COLO668 (cell line): ENCODE measurements at regions not wholly inside any gene's neighbourhood (a gene's known extent, or its start where the extent isn't known, plus 50 kb on each side); places are given as distances from the start of the nearest gene placed in this dataset.
"Not testable (repeated sequence)": the region's sequence is repeated elsewhere in the genome, so short reads cannot be mapped to it uniquely, and the experiment has no call there.

Experiments
- DNase-seq: peaks from one replicate; lab custom pipeline; 2025; ENCODE audit not compliant: unreplicated experiment; lab: John Stamatoyannopoulos, UW

DNA sequence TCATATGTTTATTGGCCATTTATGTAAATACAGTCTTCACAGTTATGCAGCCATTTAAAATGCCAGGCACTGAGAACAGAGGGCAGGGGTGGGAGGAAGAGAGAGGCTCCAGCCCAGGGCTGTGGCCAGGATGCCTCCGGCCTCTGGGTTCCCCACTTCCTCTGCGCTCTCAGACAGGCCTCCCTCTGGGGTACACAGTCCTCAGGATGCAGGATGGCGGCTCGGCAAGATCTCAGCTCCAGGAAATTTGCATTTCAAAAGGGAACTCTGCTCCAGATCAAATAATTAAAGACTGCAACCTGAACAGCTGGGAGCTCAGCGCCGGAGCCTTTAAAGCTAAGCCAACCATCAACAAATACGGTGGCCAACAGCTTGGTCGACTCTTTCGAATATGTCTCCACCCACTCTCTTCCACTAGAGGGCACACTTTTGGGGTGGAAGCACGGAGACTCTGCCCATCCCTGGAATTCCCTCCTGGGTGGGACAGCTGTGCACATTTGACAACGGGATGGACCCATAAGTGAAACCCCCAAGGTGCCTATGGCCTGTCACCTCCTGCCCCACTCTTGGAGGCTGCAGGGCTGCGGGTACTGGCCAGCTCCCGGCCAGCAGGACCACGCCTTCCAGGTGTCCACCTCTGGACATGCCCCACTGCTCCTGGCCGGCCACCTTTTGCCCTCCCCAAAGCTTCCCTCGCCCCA is 1044.7 kb downstream of the BRD1 start:
- no peak for DNase-seq

DNA sequence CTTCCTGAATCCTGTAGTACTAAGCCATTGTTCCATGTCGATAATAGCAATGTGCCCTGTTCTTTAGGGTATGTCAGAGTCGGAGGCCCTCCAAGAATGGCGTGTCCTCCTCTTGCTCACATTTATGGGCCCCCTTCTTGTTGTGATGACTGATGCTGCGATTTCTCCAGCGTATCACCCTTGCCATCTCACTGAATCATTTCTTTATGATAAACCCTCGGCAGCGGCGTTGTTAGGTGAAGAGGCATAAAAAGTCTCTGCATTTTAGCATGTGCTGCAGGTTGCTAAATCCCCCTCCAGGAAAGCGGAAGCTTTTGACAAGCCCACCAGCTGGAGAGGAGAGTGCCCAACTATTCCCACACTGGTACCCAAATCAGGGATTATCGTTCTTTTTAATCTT is 1045.3 kb downstream of the BRD1 start:
- no peak for DNase-seq

DNA sequence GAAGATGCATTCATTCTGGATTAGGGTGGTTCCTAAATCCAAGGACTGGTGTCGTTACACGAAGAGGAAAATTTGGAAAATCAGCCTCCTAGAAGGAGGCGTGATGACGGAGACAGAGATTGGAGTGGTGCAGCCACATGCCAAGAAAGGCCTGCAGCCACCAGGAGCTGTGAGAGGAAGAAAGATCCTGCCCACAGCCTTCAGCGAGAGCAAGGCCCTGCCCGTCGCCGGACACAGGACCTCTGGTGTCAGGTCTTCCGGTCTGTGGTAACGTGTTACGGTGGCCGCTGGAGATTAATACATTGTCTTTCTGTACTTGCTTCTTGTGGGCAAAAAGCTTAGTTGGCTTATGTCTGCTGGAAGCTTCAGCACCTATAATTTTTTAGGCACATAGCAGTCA is 1045.8 kb downstream of the BRD1 start:
- no peak for DNase-seq

DNA sequence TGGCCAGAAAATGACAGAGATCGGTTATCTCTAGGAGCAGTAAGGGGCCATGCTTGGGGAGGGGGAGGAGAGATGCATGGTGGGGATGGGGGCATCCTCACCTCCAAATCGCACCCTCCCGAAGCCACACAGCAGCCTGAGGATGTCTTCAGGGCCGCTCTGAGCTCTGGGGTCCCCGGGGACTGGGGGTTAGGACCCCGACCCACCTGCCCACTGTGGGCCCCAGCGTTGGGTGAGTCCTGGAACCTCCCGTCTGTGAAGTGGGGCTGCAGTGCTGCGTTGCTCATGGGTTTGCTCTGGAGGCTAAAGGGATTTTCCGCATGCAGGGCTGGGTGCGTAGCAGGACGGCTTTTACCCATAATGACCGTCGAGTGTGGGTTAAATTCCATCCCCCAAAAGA is 1046.3 kb downstream of the BRD1 start:
- DNase-seq = no peak

DNA sequence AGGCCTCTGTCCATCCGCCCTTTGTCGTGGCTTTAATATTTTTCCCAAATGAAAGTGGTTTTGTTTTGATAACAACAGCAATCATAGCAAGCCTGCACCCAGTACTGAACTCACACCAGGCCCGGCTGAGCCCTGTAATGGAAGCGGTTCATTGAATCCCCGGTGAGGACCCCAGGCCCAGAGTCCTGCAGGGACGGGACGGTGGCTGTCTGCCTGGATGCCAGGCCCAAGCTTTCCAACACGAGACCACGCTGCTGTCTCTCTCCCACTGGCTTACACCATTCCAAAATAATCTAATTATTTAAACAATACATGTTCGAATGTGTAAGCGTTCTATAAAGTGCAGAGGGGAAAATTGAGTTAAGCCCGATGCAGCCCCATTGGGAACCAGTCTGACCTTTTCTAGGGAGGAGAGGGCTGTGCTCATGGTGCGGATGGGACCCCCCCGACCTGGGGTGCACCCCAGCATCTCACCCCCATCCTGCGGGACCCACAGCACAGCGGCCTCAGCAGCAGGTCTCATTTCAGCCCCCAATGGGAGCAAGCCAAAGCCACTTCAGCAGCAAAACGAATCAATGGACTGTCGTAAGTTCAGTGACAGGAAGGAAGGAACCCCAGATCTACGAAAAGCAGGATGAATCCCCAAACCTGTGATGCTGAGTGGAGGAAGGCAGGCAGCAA is 1046.9 kb downstream of the BRD1 start:
- no peak for DNase-seq

DNA sequence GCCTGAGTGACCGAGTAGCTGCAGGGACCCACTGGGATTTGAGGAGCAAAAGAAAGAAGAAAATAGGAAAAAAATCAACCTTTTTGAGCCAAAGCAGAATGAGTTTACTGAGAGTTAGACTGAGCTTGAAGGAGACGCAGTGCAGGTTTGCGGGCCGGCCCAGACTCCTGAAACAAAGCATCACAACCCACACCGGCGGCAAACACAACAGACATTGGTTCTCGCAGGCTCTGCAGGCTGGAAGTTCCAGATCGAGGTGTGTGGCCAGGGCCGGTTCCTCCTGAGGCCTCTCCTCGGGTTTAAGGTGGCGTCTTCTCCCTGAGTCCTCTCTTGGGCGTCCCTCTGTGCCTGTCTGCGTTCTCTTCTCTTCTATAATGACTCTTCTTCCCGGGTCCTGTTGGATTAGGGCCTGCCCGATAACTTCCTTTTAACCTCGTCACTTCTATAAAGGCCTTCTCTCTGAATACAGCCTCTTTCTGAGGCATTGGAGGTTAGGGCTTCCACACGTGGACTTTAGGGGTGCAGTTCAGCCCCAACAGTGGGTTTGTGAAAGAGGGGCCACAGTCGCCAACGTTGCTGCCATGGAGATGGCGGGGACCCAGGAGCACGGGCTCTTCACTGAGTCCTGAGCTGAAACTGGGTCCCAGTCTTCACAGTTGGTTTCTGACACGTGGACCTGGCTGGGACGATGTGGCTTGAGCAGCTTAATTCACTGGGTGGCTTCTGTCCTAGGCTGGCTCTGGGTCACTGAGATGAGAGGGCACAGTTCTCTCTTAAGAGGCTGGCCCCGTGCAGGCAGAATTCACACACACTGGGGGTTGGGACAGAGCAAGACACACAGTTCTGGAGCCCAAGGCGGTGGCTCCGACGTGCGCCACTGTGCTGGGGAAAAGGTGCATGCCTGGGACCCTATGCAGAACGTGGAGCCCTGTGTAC is 1047.7 kb downstream of the BRD1 start:
- DNase-seq = no peak

DNA sequence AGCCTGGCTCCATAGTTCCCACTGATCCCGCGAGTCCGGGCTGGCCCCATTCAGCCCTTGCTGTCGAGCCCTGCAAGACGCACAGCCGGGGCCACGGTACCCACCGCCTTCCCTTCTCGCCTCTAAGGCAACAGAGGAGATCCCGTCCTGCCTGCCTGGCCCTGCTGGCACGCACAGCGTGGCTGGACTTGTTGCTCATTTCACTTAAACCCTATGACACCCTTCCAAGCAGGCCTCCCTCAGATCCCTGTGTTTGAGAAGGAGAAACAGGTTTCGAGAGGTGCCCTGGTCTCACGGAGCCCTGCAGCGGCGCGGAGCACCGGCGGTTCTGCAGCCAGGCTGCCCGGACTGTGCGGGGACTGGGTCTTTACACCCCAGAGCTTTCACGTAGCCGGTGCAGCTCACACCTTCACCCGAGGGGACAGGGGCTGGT is 1048.4 kb downstream of the BRD1 start:
- no peak for DNase-seq

DNA sequence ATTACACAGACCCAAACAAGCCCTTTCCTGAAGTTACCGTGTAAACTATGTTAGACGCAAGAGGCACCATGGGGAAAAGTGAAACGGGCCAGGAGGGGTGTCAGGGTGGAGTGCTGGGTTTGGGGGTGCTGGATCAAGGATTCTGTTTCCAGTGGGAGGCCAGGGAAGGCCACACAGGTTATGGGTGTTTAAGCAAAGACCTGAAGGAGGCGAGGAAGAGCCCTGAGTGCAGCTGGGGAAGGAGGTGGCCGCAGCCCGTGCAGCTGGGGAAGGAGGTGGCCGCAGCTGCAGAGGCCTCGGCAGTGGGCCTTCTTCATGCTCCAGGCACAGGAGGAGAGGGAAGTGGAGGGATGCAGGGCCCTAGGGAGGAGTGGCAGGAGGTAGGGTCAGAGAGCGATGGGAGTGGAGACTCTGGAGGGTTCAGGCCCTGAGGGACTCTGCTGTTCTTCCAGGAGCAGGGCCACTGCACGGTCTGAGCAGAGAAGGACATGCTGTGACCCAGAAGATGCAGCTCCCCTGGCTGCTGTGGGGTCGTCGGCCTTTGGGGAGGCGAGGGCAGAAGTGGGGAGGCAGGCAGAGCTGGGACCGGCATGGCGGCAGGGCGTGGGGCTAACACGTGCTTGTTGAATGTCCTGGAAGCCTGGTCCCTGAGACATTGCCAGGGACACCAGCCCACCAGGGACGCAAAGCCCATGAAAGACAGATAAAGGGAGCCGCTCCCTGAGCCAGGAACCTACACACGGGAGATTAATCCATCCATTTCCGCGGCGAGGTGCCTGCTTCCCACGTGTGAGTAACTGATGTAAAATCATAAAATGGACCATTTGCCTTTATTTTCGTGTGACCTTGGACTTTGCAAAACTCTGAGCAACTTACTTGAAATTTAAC is 1049.1 kb downstream of the BRD1 start:
- DNase-seq = no peak

DNA sequence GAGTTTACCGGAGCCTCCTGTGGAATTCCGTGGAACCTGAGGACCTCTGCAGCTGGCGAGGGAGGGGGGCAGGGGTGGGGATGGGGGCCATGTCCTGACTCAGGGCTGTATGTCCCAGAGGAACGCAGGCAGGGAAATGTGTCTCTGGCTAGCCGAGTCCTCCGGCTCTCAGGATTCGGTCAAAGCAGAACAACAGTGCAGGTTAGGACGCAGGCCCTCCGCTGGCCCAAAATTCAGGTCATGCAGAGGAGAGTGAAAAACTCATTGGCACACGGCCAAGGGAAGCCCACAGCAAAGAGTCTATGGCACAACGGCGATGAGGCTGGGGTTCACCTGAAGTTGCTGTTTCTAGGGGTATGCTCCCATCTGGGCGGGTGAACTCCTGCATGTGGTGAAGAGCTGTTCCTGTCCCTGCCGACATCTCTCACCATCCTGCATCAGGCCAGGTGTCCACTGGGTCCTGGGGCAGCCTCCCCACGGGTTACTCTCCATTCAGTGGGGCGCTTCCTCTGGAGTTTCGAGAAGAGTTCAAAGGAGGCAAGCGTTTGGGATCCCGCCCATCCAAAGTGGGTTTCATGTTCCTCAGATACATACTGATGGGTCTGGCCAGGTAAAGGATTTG is 1055.3 kb downstream of the BRD1 start:
- no peak for DNase-seq

DNA sequence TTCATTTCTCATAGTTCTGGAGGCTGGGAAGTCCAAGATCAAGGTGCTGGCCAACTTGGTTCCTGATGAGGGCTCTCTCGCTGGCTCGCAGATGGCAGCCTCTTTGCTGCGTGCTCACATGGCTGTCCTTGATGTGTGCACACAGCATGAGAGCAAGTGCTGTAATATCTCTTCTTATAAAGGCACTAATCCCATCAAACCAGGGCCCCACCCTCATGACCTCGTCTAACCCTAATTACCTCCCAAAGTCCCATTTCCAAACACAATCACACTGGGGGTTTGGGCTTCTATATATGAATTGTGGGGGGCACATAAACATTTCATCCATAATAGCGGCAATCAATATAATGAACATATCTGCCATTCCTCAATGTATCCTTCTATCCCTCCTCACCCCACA is 1062.1 kb downstream of the BRD1 start:
- DNase-seq = no peak

DNA sequence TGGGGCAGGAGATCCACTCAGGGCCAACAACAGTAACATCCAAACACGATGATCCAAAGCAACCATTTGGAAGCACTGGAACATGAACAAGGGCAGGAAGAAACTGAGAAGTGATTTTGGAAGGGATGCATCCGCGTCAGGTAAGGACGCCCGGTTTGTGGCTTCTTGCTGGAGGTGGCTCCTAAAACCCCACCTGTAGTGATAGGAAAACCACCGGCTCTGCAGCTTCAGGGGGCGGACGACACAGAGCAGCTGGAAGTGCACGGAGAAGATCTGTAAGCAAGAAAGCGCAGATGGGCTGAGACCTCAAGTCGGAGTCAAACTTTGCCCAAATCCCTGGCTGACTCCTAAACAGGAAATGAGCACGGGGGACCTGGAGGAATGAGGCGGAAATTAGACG is 1066.1 kb downstream of the BRD1 start:
- no peak for DNase-seq

DNA sequence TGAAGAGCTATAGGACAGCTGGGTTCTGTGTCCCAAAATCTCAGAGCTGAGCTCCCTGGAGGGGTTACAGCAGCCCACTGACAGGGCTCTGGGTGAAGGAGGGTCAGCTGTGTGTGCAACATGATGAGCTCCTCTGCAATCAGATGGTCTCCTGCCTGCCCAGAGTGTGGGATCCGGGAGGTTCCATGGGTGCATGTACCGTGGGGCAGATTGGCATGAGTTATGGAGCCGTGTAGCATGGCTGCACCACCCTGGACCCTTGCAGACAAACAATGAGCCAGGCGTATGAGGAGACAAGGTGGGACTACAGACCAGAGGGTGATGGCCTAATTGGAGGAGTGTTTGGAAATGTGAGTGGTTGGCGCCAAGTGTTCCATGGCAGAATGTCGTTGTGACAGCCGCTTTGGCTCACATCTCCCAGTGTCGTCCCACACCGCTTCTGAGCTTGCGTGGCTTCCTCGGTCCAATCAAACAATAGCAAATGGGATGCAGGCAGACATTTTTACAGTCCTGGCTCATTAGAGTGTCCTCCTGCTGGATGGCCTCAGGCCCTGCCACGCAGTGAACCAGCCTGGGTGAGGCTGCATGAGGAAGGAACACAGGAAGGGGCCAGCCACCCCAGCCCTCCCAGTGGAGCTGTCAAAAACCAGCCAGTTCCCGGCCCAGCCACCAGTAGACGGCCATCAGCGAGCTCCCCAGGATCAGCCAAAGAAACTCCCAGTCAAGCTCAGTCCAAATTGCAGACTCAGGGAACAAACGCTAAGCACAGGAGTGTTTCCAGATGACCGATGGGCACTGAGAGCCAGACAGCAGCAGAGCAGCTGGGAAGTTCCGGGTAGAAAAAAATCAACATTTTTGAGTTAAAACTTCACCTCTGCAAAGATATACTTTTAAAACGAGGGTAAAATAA is 1066.9 kb downstream of the BRD1 start:
- DNase-seq = no peak

DNA sequence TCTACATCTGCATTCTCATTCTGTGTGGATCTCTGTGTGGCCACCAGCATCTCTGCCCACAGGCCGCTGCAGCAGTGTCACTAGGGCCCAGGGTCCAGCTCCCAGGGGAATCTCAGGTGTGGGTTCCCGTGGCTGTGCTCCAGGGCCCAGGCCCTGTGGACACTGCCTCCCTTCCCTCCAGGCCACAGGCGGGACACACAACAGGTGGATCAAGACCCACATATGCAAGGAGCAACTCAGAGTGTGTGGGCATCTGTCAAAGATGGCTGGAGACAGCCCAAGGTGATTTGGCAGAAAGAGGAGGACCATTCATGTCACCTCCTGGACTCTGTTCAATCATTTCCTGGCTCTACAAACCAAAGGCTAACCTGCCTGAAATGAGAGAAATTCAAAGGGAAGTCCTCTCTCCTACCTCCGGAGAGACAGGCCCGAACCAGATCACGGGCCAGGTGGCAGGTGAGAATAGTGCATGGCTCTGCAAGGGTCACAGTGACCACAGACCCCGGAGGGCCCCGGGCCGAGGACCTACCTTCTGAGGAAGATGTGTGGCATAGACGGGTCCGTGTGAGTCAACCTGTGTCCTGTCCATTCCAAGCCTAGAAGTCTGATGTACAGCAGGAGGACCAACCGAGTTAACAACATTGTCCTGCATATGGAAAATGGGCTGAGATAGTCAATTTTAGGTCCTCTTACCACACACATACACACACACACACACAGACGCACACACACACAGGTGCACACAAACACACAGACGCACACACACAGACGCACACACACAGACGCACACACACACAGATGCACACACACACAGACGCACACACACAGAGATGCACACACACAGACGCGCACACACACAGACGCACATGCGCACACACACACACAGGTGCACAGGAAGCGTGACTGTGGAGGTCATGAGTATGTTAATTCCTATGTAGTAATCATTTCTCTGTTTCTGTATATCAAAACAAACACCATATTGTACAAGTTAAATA is 1068.5 kb downstream of the BRD1 start:
- no peak for DNase-seq

DNA sequence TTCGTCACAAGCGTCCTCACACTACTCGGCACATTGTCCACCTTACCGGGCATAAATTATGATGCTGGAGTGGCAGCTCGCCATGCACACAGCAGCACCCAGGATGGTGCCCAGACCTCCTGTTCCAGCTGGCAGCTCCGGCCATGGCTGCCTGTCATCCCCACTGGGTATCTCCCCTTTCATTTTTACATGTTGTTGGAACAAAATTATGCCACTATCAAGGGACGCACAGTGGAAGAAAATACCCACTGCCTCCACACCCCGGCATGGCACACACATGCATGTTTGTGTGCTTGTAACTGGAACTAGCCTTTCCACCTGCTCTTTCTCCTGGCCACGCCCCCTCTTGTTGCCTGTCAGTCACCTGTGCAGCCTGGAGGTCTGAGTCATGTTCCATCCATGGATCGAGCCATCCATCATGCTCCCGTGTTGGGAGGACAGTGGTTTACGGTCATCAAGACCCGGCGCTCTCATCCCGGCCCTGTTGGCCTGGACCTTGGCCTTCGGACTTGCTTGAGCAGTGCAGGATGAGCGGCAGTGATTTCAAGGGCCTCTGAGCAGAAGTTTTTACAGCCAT is 1069.6 kb downstream of the BRD1 start:
- peak; percentile 80 for DNase-seq

DNA sequence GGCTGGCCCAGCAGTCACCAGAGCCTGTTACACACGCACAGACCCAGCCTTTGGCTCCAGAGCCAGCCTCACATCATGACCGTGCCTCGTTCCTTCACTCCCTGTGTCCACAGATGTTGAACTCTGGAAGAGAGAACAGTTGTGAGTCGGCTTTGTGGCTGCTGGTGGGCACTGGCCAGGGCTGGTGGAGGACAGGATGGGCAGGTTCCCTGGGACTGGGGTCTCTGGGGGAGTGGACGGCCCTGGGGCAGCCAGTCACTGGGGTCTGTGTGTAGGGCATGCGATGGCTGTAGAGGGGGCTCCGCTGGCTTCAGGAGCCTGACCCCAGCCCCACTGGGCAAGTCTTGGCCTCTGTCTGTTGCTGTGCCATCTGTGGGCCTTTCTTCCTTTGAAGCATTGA is 1070.1 kb downstream of the BRD1 start:
- DNase-seq = no peak

DNA sequence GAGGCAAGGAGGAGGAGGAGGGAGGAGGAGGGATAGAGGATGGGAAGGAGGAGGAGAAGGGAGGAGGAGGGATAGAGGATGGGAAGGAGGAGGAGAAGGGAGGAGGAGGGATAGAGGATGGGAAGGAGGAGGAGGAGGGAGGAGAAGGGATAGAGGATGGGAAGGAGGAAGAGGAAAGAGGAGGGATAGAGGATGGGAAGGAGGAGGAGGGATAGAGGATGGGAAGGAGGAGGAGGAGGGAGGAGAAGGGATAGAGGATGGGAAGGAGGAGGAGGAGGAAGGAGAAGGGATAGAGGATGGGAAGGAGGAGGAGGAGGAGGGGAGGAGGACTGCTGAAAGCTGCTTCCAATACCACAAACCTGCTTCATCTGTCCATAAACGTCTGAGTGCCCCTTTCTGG is 1070.5 kb downstream of the BRD1 start:
- DNase-seq = not testable (repeated sequence)

DNA sequence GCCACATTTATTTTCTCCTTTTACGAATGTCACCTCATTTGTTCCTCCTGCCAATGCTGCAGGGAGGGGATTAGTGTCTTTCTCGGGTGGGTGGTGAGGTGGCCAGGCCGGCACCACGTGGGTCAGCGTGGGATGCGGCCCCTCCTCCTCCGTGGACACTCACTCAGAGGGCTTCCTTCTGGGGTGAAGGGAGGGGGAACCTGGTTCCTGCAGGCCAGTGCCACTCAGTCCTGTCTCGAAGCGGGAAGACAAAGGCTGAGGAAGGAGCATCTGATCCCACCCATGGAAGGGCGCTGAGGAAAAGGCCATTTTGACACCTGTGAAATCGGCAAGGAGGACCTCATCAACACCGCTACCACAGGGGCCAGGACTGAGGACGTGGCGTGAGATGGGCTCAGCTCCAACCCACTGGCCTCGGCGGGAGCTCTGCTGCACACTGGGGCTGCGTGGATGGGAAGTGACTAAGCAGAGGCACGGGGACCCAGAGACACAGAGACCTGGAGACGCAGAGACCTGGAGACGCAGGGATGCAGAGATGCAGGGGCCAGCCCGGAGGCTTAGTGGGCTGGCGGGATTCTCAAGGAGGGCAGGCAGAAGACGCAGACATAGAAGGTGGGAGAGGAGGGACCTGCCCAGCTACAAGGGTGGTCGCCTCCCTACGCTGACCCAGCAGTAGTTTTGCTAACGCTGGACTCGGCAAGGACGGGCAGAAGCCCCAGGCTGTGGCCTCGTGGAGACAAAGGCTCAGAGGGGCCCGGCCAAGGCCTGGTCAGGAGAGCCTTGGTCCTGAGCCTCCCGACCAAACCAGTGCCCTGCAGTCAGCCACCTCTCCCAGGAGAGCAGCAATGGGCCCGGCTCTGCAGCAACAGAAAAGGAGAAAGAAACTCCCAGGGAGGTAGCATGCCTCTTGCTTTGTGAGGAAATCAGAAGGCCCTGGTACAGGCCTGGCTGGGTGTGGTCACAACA is 1071.2 kb downstream of the BRD1 start:
- no peak for DNase-seq
